Keratinocyte (primary cell): ENCODE measurements at regions not wholly inside any gene's neighbourhood (a gene's known extent, or its start where the extent isn't known, plus 50 kb on each side); places are given as distances from the start of the nearest gene placed in this dataset.

Experiments
- DNase-seq: peaks from one replicate; pipeline ENCODE4 v3.0.0-alpha.2; 2011; ENCODE audit warnings: low read depth, missing footprints, low spot score
- FAIRE-seq: peaks from 2 replicates; lab custom pipeline; 2011; peaks lifted over from hg19 to GRCh38; lab: Jason Lieb, UNC
- H2AFZ ChIP-seq: 2 replicates; pipeline ENCODE4 v1.6.0; 2012; ENCODE audit warnings: low read length, control low read depth, inconsistent platforms; ENCODE audit not compliant: control insufficient read depth
- H3K27ac ChIP-seq: 2 replicates; pipeline ENCODE4 v1.5.1; 2011; ENCODE audit warnings: low read length; ENCODE audit not compliant: control insufficient read depth, insufficient read depth
- H3K27me3 ChIP-seq: 3 replicates; pipeline ENCODE4 v1.6.0; 2011; ENCODE audit warnings: low read length; ENCODE audit not compliant: control insufficient read depth, insufficient read depth; ENCODE audit errors: extremely low read depth
- H3K36me3 ChIP-seq, 2 experiments: 2 replicates in 1 of 2; 3 replicates in 1 of 2; pipeline ENCODE4 v1.5.1; 2011; ENCODE audit warnings: low read length in 2 of 2, mild to moderate bottlenecking in 1 of 2; ENCODE audit not compliant: control insufficient read depth in 2 of 2, insufficient read depth in 2 of 2; ENCODE audit errors: extremely low read depth in 1 of 2
- H3K4me1 ChIP-seq: 3 replicates; pipeline ENCODE4 v1.5.1; 2011; ENCODE audit warnings: low read length; ENCODE audit not compliant: control insufficient read depth, insufficient read depth; ENCODE audit errors: extremely low read depth
- H3K4me2 ChIP-seq: 3 replicates; pipeline ENCODE4 v1.6.0; 2011; ENCODE audit warnings: low read depth, low read length; ENCODE audit not compliant: control insufficient read depth, insufficient read depth; ENCODE audit errors: extremely low read depth
- H3K4me3 ChIP-seq, 3 experiments: fragments of 200-600 bp in 1 of 3; sonication (generic) in 1 of 3; 2 replicates in 2 of 3; 3 replicates in 1 of 3; pipeline ENCODE4 v1.5.1; 2011 to 2016; ENCODE audit warnings: low read length in 3 of 3, mild to moderate bottlenecking in 3 of 3, control low read depth in 2 of 3, inconsistent platforms in 1 of 3, low read depth in 1 of 3, mixed read lengths in 1 of 3, mixed run types in 1 of 3, moderate library complexity in 1 of 3; ENCODE audit not compliant: control insufficient read depth in 2 of 3, insufficient read depth in 2 of 3; ENCODE audit errors: extremely low read depth in 1 of 3
- H3K79me2 ChIP-seq: 2 replicates; pipeline ENCODE4 v1.6.0; 2012; ENCODE audit warnings: low read length; ENCODE audit not compliant: control insufficient read depth, insufficient read depth
- H3K9ac ChIP-seq: 3 replicates; pipeline ENCODE4 v1.6.0; 2011; ENCODE audit warnings: low read length; ENCODE audit not compliant: control insufficient read depth, insufficient read depth; ENCODE audit errors: extremely low read depth
- H3K9me1 ChIP-seq: 3 replicates; pipeline ENCODE4 v1.6.0; 2011; ENCODE audit warnings: low read length; ENCODE audit not compliant: control insufficient read depth, insufficient read depth; ENCODE audit errors: extremely low read depth
- H3K9me3 ChIP-seq: 2 replicates; pipeline ENCODE4 v1.5.1; 2012; ENCODE audit warnings: low read depth, low read length; ENCODE audit not compliant: control insufficient read depth
- H4K20me1 ChIP-seq: 3 replicates; pipeline ENCODE4 v1.6.0; 2011; ENCODE audit warnings: low read length; ENCODE audit not compliant: control insufficient read depth, insufficient read depth; ENCODE audit errors: extremely low read depth
- CTCF ChIP-seq, 3 experiments: IDR thresholded peaks in 1 of 3; conservative IDR thresholded peaks in 1 of 3; optimal IDR thresholded peaks in 1 of 3; 2 replicates in 2 of 3; 3 replicates in 1 of 3; pipeline versions ENCODE3 to v1.5.1; 2011; ENCODE audit warnings: low read length in 3 of 3, mild to moderate bottlenecking in 3 of 3, moderate library complexity in 2 of 3, control low read depth in 1 of 3, inconsistent platforms in 1 of 3; ENCODE audit not compliant: insufficient read depth in 2 of 3; ENCODE audit errors: extremely low read depth in 1 of 3
- EZH2 ChIP-seq: IDR thresholded peaks from one replicate; pipeline ENCODE4 v1.6.1; 2012; ENCODE audit warnings: inconsistent platforms, mild to moderate bottlenecking, low read length, moderate library complexity
- dilution Hi-C: fragments of 300-500 bp; cut with MboI; formaldehyde crosslinking; loops from one replicate; pipeline ENCODE4 v1.7.0; 2020; ENCODE audit warnings: low sequenced_read_pairs; ENCODE audit not compliant: extremely low pct_ligation_motif_present

- no peaks in the 10 kb centered on the region for H4K20me1 ChIP-seq
- no peaks in the 10 kb centered on the region for H3K9me1 ChIP-seq
- no peak overlapping the region for H3K27ac ChIP-seq
- H3K36me3 ChIP-seq = no peaks in the 10 kb centered on the region
- no peaks in the 10 kb centered on the region for H3K4me1 ChIP-seq
- H3K9ac ChIP-seq = no peak overlapping the region
- DNase-seq (no peak), FAIRE-seq (no peak)
- no peaks in the 10 kb centered on the region for H3K9me3 ChIP-seq
- H3K4me3 ChIP-seq = no peak overlapping the region
- H3K27me3 ChIP-seq = no peaks in the 10 kb centered on the region
- TF ChIP-seq EZH2 (no peak), CTCF (optimal IDR thresholded peaks at IDR 0.05 in 1 of 3, IDR thresholded peaks at IDR 0.05 in 1 of 3, conservative IDR thresholded peaks at IDR 0.05 in 1 of 3; ENCODE audit: extremely low read depth in 1 of 3, insufficient read depth in 2 of 3, low read length in 3 of 3) (no peak)
- H3K79me2 ChIP-seq = no peaks in the 10 kb centered on the region
- H2AFZ ChIP-seq = no peak overlapping the region
- dilution Hi-C loops = no loop called here
- H3K4me2 ChIP-seq = no peak overlapping the region
Observed at GRCh38 chr7:115782696-115783490, 247.7 kb downstream of the TFEC start.

GRCh38 chr7:115779561-115779960, 251.0 kb downstream of the TFEC start:
- Histone ChIP-seq H3K27me3 (no peaks in the 10 kb centered on the region), H3K9ac (no peak overlapping the region), H4K20me1 (no peaks in the 10 kb centered on the region), H3K9me1 (no peaks in the 10 kb centered on the region), H3K27ac (no peak overlapping the region), H3K4me2 (no peak overlapping the region), H3K9me3 (no peaks in the 10 kb centered on the region), H2AFZ (no peak overlapping the region), H3K4me1 (no peaks in the 10 kb centered on the region), H3K36me3 (no peaks in the 10 kb centered on the region), H3K4me3 (no peak overlapping the region), H3K79me2 (no peaks in the 10 kb centered on the region)
- dilution Hi-C loops = no loop called here
- TF ChIP-seq EZH2 = no peak
- no peak for TF ChIP-seq CTCF (optimal IDR thresholded peaks at IDR 0.05 in 1 of 3, IDR thresholded peaks at IDR 0.05 in 1 of 3, conservative IDR thresholded peaks at IDR 0.05 in 1 of 3; ENCODE audit: extremely low read depth in 1 of 3, insufficient read depth in 2 of 3, low read length in 3 of 3)
- no peak for DNase-seq
- no peak for FAIRE-seq
